GM12878 (cell line): ENCODE measurements at regions not wholly inside any gene's neighbourhood (a gene's known extent, or its start where the extent isn't known, plus 50 kb on each side); places are given as distances from the start of the nearest gene placed in this dataset.

Experiments
- CTCF ChIP-seq, 3 experiments: IDR thresholded peaks in 2 of 3; conservative IDR thresholded peaks in 1 of 3; 2 replicates each; pipeline ENCODE4 v1.5.1; 2011; ENCODE audit warnings: low read depth in 3 of 3, low read length in 3 of 3, mild to moderate bottlenecking in 3 of 3, control low read depth in 2 of 3, moderate library complexity in 2 of 3, inconsistent platforms in 1 of 3, mixed read lengths in 1 of 3; ENCODE audit not compliant: control insufficient read depth in 2 of 3, insufficient read depth in 1 of 3; ENCODE audit errors: extremely low read depth in 1 of 3
- EGR1 ChIP-seq, 2 experiments: IDR thresholded peaks; 1 replicate in 1 of 2; 2 replicates in 1 of 2; pipeline ENCODE4 v1.6.1; 2011 to 2012; ENCODE audit warnings: low read depth in 2 of 2, low read length in 2 of 2, borderline replicate concordance in 1 of 2, mild to moderate bottlenecking in 1 of 2, moderate library complexity in 1 of 2
- EZH2 ChIP-seq: IDR thresholded peaks from 2 replicates; pipeline ENCODE4 v1.6.1; 2012; ENCODE audit warnings: low read depth, mild to moderate bottlenecking, control low read depth, inconsistent platforms, low read length, borderline replicate concordance; ENCODE audit not compliant: control insufficient read depth
- PAX5 ChIP-seq: IDR thresholded peaks from 2 replicates; pipeline ENCODE4 v1.6.1; 2011; ENCODE audit warnings: low read depth, low read length, borderline replicate concordance
- REST ChIP-seq: IDR thresholded peaks from 2 replicates; pipeline ENCODE4 v1.6.1; 2012; ENCODE audit warnings: mild to moderate bottlenecking, low read depth, low read length
- SP1 ChIP-seq: IDR thresholded peaks from one replicate; pipeline ENCODE4 v1.6.1; 2011; ENCODE audit warnings: low read depth, low read length
- ZNF592 ChIP-seq: fragments of 450-650 bp; IDR thresholded peaks from 2 replicates; pipeline ENCODE4 v1.6.1; 2017; ENCODE audit warnings: mild to moderate bottlenecking, moderate library complexity

GRCh38 chr4:156182269-156182668, 228.6 kb upstream of the CTSO start:
- no peak for TF ChIP-seq CTCF (IDR thresholded peaks at IDR 0.05 in 2 of 3, conservative IDR thresholded peaks at IDR 0.05 in 1 of 3; ENCODE audit: control insufficient read depth in 2 of 3, extremely low read depth in 1 of 3, insufficient read depth in 1 of 3, low read depth in 3 of 3, low read length in 3 of 3)
- TF ChIP-seq SP1: no peak
- TF ChIP-seq ZNF592: no peak
- TF ChIP-seq PAX5: no peak
- TF ChIP-seq EGR1 (IDR thresholded peaks at IDR 0.05; ENCODE audit: borderline replicate concordance in 1 of 2, low read depth in 2 of 2, low read length in 2 of 2): no peak
- no peak for TF ChIP-seq EZH2
- no peak for TF ChIP-seq REST
